GM12873 (cell line): ENCODE measurements at regions not wholly inside any gene's neighbourhood (a gene's known extent, or its start where the extent isn't known, plus 50 kb on each side); places are given as distances from the start of the nearest gene placed in this dataset.

Experiments used
- CTCF ChIP-seq: IDR thresholded peaks from 2 replicates; pipeline ENCODE4 v1.5.1; 2012; ENCODE audit warnings: low read depth, mild to moderate bottlenecking, moderate library complexity, low read length, control low read depth; ENCODE audit not compliant: insufficient read depth; ENCODE audit errors: missing control alignments

GRCh38 chr14:23895053-23895419 is 58.5 kb upstream of the DHRS4 start:
- TF ChIP-seq CTCF: no peak

- TF ChIP-seq CTCF: peak; percentile 8
Observed at GRCh38 chr14:23895480-23895879, 58.1 kb upstream of the DHRS4 start.

GRCh38 chr14:23896609-23897153 is 56.9 kb upstream of the DHRS4 start:
- TF ChIP-seq CTCF: no peak

- no peak for TF ChIP-seq CTCF
Observed at GRCh38 chr14:23899788-23900187, 53.8 kb upstream of the DHRS4 start.

GRCh38 chr14:23903442-23903841 is 50.1 kb upstream of the DHRS4 start:
- TF ChIP-seq CTCF: no peak
